Osteoblast (primary cell): ENCODE measurements at regions not wholly inside any gene's neighbourhood (a gene's known extent, or its start where the extent isn't known, plus 50 kb on each side); places are given as distances from the start of the nearest gene placed in this dataset.

Source experiments
- DNase-seq: peaks from one replicate; pipeline ENCODE4 v3.0.0; 2011; ENCODE audit warnings: low spot score, mixed read lengths; ENCODE audit not compliant: insufficient read length; ENCODE audit errors: missing footprints
- H2AFZ ChIP-seq: 2 replicates; pipeline ENCODE4 v1.6.0; 2011; ENCODE audit warnings: mild to moderate bottlenecking, low read length
- H3K27ac ChIP-seq: 2 replicates; pipeline ENCODE4 v1.5.1; 2011; ENCODE audit warnings: mild to moderate bottlenecking, low read depth, low read length, moderate library complexity
- H3K27me3 ChIP-seq: 2 replicates; pipeline ENCODE4 v1.6.0; 2012; ENCODE audit warnings: mild to moderate bottlenecking, control low read depth, inconsistent platforms, low read length, moderate library complexity; ENCODE audit not compliant: insufficient read depth
- H3K36me3 ChIP-seq: 2 replicates; pipeline ENCODE4 v1.5.1; 2011; ENCODE audit warnings: mild to moderate bottlenecking, low read length, control low read depth, moderate library complexity; ENCODE audit not compliant: insufficient read depth
- H3K4me1 ChIP-seq: 2 replicates; pipeline ENCODE4 v1.5.1; 2011; ENCODE audit warnings: mild to moderate bottlenecking, low read length, control low read depth, moderate library complexity; ENCODE audit not compliant: insufficient read depth
- H3K4me2 ChIP-seq: 2 replicates; pipeline ENCODE4 v1.6.0; 2011; ENCODE audit warnings: mild to moderate bottlenecking, low read length; ENCODE audit not compliant: insufficient read depth
- H3K4me3 ChIP-seq: fragments of 200-600 bp; sonication (generic); 3 replicates; pipeline ENCODE4 v1.5.1; 2012; ENCODE audit warnings: mild to moderate bottlenecking, low read length, inconsistent platforms; ENCODE audit not compliant: insufficient read depth
- H3K79me2 ChIP-seq: 2 replicates; pipeline ENCODE4 v1.6.0; 2012; ENCODE audit warnings: mild to moderate bottlenecking, low read length, control low read depth, inconsistent platforms; ENCODE audit not compliant: insufficient read depth
- H3K9me3 ChIP-seq: 2 replicates; pipeline ENCODE4 v1.5.1; 2011; ENCODE audit warnings: low read depth, low read length, control low read depth
- H4K20me1 ChIP-seq: 2 replicates; pipeline ENCODE4 v1.6.0; 2012; ENCODE audit warnings: mild to moderate bottlenecking, low read length, control low read depth; ENCODE audit not compliant: insufficient read depth
- TF ChIP-seq, protein P1 (sequence below): IDR thresholded peaks from 2 replicates; pipeline ENCODE4 v1.5.1; 2011; ENCODE audit warnings: mild to moderate bottlenecking, low read depth, low read length, moderate library complexity; ENCODE audit errors: extremely low read depth

DNA sequence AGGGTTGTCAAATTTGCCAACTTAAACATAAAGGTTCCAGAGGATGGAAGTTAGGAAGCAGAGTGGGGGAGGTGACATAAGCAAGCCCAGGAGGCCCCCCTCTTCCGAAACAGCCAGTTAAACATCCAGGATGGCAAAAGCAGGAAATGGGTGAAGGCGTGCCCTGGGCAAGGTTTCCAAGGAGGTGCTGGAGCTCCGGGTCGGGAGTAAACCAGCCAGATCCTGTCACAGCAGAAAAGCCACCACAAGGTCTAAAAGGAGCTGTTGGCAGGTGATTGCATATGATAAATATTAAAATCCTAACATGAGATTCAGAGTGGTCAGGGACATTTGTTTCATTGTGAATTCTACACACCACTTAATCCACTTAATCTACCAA is 572.2 kb upstream of the SALL3 start:
- no peak overlapping the region for H3K27ac ChIP-seq
- no peak overlapping the region for H2AFZ ChIP-seq
- no peaks in the 10 kb centered on the region for H4K20me1 ChIP-seq
- H3K4me2 ChIP-seq: no peak overlapping the region
- H3K9me3 ChIP-seq: no peaks in the 10 kb centered on the region
- no peak for DNase-seq
- no peaks in the 10 kb centered on the region for H3K36me3 ChIP-seq
- H3K27me3 ChIP-seq: no peaks in the 10 kb centered on the region
- H3K79me2 ChIP-seq: no peaks in the 10 kb centered on the region
- TF ChIP-seq, protein P1, sequence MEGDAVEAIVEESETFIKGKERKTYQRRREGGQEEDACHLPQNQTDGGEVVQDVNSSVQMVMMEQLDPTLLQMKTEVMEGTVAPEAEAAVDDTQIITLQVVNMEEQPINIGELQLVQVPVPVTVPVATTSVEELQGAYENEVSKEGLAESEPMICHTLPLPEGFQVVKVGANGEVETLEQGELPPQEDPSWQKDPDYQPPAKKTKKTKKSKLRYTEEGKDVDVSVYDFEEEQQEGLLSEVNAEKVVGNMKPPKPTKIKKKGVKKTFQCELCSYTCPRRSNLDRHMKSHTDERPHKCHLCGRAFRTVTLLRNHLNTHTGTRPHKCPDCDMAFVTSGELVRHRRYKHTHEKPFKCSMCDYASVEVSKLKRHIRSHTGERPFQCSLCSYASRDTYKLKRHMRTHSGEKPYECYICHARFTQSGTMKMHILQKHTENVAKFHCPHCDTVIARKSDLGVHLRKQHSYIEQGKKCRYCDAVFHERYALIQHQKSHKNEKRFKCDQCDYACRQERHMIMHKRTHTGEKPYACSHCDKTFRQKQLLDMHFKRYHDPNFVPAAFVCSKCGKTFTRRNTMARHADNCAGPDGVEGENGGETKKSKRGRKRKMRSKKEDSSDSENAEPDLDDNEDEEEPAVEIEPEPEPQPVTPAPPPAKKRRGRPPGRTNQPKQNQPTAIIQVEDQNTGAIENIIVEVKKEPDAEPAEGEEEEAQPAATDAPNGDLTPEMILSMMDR: no peak
- H3K4me3 ChIP-seq: no peak overlapping the region
- H3K4me1 ChIP-seq: no peaks in the 10 kb centered on the region

- Histone ChIP-seq H3K4me2 (no peak overlapping the region), H4K20me1 (no peaks in the 10 kb centered on the region), H3K4me1 (no peaks in the 10 kb centered on the region), H3K79me2 (no peaks in the 10 kb centered on the region), H3K9me3 (no peaks in the 10 kb centered on the region), H2AFZ (no peak overlapping the region), H3K36me3 (no peaks in the 10 kb centered on the region), H3K27me3 (no peaks in the 10 kb centered on the region), H3K27ac (no peak overlapping the region), H3K4me3 (no peak overlapping the region)
- no peak for DNase-seq
- TF ChIP-seq, protein P1: no peak
Observed at GRCh38 chr18:78408623-78409022, 571.0 kb upstream of the SALL3 start.

- H3K27me3 ChIP-seq: no peaks in the 10 kb centered on the region
- H3K9me3 ChIP-seq: no peaks in the 10 kb centered on the region
- no peak for DNase-seq
- no peaks in the 10 kb centered on the region for H4K20me1 ChIP-seq
- no peak overlapping the region for H3K27ac ChIP-seq
- H3K79me2 ChIP-seq: no peaks in the 10 kb centered on the region
- H2AFZ ChIP-seq: no peak overlapping the region
- H3K4me1 ChIP-seq: no peaks in the 10 kb centered on the region
- H3K4me2 ChIP-seq: no peak overlapping the region
- TF ChIP-seq, protein P1: no peak
- no peak overlapping the region for H3K4me3 ChIP-seq
- H3K36me3 ChIP-seq: no peaks in the 10 kb centered on the region
Observed at GRCh38 chr18:78410094-78410786, 569.4 kb upstream of the SALL3 start.

DNA sequence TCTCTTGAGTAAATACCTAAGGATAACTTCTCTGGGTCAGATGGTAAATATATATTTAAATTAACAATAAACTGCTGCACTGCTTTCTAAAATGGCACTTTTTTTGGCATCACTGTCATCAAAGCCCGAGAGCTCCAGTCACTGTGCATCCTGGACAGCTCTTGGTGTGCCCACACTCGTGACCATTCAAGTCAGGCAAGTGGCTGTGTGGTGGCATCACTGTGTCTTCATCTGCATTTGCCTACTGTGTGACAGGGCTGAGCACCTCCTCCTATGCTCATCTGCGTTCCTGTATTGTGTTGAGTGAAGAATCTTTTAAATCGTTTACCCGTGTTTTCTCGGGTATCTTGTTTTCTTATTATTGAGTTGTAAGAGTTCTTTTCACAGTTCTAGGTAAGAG is 568.1 kb upstream of the SALL3 start:
- no peak for DNase-seq
- H3K9me3 ChIP-seq: no peaks in the 10 kb centered on the region

More for the DNA sequence above, 568.1 kb upstream of the SALL3 start:
- TF ChIP-seq, protein P1: no peak
- H3K4me2 ChIP-seq: no peak overlapping the region
- H3K36me3 ChIP-seq: no peaks in the 10 kb centered on the region
- H3K79me2 ChIP-seq: no peaks in the 10 kb centered on the region
- H2AFZ ChIP-seq: no peak overlapping the region
- H3K4me3 ChIP-seq: no peak overlapping the region
- no peaks in the 10 kb centered on the region for H3K4me1 ChIP-seq
- no peaks in the 10 kb centered on the region for H4K20me1 ChIP-seq
- no peaks in the 10 kb centered on the region for H3K27me3 ChIP-seq
- no peak overlapping the region for H3K27ac ChIP-seq
